ENCODE measurements at regions not wholly inside any gene's neighbourhood (a gene's known extent, or its start where the extent isn't known, plus 50 kb on each side); places are given as distances from the start of the nearest gene placed in this dataset.

DNA sequence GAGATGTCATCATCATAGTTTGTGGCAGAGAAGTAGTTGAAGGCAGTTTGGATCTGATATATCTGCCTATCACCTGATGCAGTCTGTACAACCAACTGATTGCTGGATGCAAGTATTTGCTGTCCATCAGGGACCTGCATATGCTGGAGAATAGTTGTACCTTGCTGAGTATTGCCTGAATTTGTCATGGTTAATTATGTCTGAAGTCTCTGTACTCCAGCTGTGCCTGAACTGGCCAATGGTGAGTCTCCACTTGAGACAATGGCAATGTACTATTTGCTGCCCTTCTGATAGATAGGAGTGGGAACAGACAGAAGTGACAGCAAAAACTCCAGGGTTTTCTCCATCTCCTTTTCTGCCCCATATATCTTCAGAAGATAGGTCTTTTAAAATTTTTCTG, 531.5 kb downstream of the EPHA7 start:
- H3K27ac ChIP-seq (ENCODE audit: low read length) = no peak overlapping the region
- H3K4me3 ChIP-seq (ENCODE audit: low read length) = no peak overlapping the region
- H3K36me3 ChIP-seq (ENCODE audit: insufficient read depth, low read length) = no peaks in the 10 kb centered on the region
- peaks cover 5% of the 10 kb centered on the region for H3K9me3 ChIP-seq (ENCODE audit: low read length)
- H3K9ac ChIP-seq (ENCODE audit: low read length) = no peak overlapping the region
- H3F3A ChIP-seq (ENCODE audit: insufficient read depth, low read length, poor library complexity, severe bottlenecking) = no peaks in the 10 kb centered on the region
- TF ChIP-seq, protein P1, sequence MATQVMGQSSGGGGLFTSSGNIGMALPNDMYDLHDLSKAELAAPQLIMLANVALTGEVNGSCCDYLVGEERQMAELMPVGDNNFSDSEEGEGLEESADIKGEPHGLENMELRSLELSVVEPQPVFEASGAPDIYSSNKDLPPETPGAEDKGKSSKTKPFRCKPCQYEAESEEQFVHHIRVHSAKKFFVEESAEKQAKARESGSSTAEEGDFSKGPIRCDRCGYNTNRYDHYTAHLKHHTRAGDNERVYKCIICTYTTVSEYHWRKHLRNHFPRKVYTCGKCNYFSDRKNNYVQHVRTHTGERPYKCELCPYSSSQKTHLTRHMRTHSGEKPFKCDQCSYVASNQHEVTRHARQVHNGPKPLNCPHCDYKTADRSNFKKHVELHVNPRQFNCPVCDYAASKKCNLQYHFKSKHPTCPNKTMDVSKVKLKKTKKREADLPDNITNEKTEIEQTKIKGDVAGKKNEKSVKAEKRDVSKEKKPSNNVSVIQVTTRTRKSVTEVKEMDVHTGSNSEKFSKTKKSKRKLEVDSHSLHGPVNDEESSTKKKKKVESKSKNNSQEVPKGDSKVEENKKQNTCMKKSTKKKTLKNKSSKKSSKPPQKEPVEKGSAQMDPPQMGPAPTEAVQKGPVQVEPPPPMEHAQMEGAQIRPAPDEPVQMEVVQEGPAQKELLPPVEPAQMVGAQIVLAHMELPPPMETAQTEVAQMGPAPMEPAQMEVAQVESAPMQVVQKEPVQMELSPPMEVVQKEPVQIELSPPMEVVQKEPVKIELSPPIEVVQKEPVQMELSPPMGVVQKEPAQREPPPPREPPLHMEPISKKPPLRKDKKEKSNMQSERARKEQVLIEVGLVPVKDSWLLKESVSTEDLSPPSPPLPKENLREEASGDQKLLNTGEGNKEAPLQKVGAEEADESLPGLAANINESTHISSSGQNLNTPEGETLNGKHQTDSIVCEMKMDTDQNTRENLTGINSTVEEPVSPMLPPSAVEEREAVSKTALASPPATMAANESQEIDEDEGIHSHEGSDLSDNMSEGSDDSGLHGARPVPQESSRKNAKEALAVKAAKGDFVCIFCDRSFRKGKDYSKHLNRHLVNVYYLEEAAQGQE (IDR thresholded peaks at IDR 0.05; ENCODE audit: borderline replicate concordance) = no peak
- no peak for TF ChIP-seq MXI1 (conservative IDR thresholded peaks at IDR 0.05; ENCODE audit: poor library complexity, severe bottlenecking)
- TF ChIP-seq, protein P2, sequence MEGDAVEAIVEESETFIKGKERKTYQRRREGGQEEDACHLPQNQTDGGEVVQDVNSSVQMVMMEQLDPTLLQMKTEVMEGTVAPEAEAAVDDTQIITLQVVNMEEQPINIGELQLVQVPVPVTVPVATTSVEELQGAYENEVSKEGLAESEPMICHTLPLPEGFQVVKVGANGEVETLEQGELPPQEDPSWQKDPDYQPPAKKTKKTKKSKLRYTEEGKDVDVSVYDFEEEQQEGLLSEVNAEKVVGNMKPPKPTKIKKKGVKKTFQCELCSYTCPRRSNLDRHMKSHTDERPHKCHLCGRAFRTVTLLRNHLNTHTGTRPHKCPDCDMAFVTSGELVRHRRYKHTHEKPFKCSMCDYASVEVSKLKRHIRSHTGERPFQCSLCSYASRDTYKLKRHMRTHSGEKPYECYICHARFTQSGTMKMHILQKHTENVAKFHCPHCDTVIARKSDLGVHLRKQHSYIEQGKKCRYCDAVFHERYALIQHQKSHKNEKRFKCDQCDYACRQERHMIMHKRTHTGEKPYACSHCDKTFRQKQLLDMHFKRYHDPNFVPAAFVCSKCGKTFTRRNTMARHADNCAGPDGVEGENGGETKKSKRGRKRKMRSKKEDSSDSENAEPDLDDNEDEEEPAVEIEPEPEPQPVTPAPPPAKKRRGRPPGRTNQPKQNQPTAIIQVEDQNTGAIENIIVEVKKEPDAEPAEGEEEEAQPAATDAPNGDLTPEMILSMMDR (IDR thresholded peaks at IDR 0.05; ENCODE audit: poor library complexity, severe bottlenecking) = no peak
- TF ChIP-seq EP300 (conservative IDR thresholded peaks at IDR 0.05; ENCODE audit: poor library complexity, severe bottlenecking) = no peak
- no peak for TF ChIP-seq SMC3 (conservative IDR thresholded peaks at IDR 0.05; ENCODE audit: poor library complexity)
- no peak for TF ChIP-seq RAD21 (conservative IDR thresholded peaks at IDR 0.05)
- TF ChIP-seq POLR2AphosphoS5 (IDR thresholded peaks at IDR 0.05) = no peak
- no peak for TF ChIP-seq TAF1 (IDR thresholded peaks at IDR 0.05; ENCODE audit: low read depth)
- no peak for TF ChIP-seq EZH2 (IDR thresholded peaks at IDR 0.05; ENCODE audit: borderline replicate concordance, insufficient read depth, low read length, poor library complexity, severe bottlenecking)
- H2AFZ ChIP-seq (ENCODE audit: low read depth, low read length) = no peak overlapping the region
- H3K9me2 ChIP-seq (ENCODE audit: insufficient read depth, low read length) = no peaks in the 10 kb centered on the region
- no peak overlapping the region for H3K4me2 ChIP-seq (ENCODE audit: low read length)
- H3K27me3 ChIP-seq (ENCODE audit: insufficient read depth, low read depth, low read length) = no peaks in the 10 kb centered on the region
- H3K79me2 ChIP-seq (replicated peaks; ENCODE audit: insufficient read depth, low read length) = no peaks in the 10 kb centered on the region
- H4K20me1 ChIP-seq (ENCODE audit: insufficient read depth) = no peaks in the 10 kb centered on the region

DNA sequence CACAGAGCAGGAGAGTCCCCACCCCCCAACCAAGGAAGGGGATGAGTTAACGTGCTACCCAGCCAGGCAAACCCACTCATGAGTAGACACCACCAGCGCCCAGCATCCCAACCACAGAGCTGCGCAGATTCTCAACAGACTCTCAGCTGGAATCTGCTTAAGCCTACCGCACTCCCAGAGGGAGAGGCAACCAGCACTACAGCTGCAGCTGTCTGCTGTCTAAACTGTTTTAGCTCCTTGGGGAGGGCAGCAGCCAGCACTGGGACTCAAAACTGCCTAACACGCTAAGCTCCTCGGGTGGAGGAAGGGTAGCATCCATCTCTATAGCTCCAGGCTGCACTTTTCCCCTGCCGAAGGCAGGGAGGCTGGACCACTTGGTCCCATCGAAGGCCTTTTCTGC, 539.8 kb downstream of the EPHA7 start:
- no peaks in the 10 kb centered on the region for H3K79me2 ChIP-seq (replicated peaks; ENCODE audit: insufficient read depth, low read length)
- H3K9me3 ChIP-seq (ENCODE audit: low read length) = peaks cover 2% of the 10 kb centered on the region
- no peak overlapping the region for H3K9ac ChIP-seq (ENCODE audit: low read length)
- no peak overlapping the region for H3K4me2 ChIP-seq (ENCODE audit: low read length)
- no peaks in the 10 kb centered on the region for H3F3A ChIP-seq (ENCODE audit: insufficient read depth, low read length, poor library complexity, severe bottlenecking)
- no peaks in the 10 kb centered on the region for H3K27me3 ChIP-seq (ENCODE audit: insufficient read depth, low read depth, low read length)
- no peak overlapping the region for H2AFZ ChIP-seq (ENCODE audit: low read depth, low read length)
- H4K20me1 ChIP-seq (ENCODE audit: insufficient read depth) = no peaks in the 10 kb centered on the region
- H3K36me3 ChIP-seq (ENCODE audit: insufficient read depth, low read length) = no peaks in the 10 kb centered on the region
- H3K27ac ChIP-seq (ENCODE audit: low read length) = no peak overlapping the region
- H3K9me2 ChIP-seq (ENCODE audit: insufficient read depth, low read length) = no peaks in the 10 kb centered on the region
- no peak overlapping the region for H3K4me3 ChIP-seq (ENCODE audit: low read length)
- no peak for TF ChIP-seq SMC3 (conservative IDR thresholded peaks at IDR 0.05; ENCODE audit: poor library complexity)
- no peak for TF ChIP-seq MXI1 (conservative IDR thresholded peaks at IDR 0.05; ENCODE audit: poor library complexity, severe bottlenecking)
- TF ChIP-seq, protein P1 (IDR thresholded peaks at IDR 0.05; ENCODE audit: borderline replicate concordance) = no peak
- TF ChIP-seq TAF1 (IDR thresholded peaks at IDR 0.05; ENCODE audit: low read depth) = no peak
- no peak for TF ChIP-seq POLR2AphosphoS5 (IDR thresholded peaks at IDR 0.05)
- TF ChIP-seq RAD21 (conservative IDR thresholded peaks at IDR 0.05) = no peak
- TF ChIP-seq, protein P2 (IDR thresholded peaks at IDR 0.05; ENCODE audit: poor library complexity, severe bottlenecking) = no peak
- no peak for TF ChIP-seq EP300 (conservative IDR thresholded peaks at IDR 0.05; ENCODE audit: poor library complexity, severe bottlenecking)
- no peak for TF ChIP-seq EZH2 (IDR thresholded peaks at IDR 0.05; ENCODE audit: borderline replicate concordance, insufficient read depth, low read length, poor library complexity, severe bottlenecking)
